ENCODE measurements at regions not wholly inside any gene's neighbourhood (a gene's known extent, or its start where the extent isn't known, plus 50 kb on each side); places are given as distances from the start of the nearest gene placed in this dataset.
"Not testable (repeated sequence)": the region's sequence is repeated elsewhere in the genome, so short reads cannot be mapped to it uniquely, and the experiment has no call there.

DNA sequence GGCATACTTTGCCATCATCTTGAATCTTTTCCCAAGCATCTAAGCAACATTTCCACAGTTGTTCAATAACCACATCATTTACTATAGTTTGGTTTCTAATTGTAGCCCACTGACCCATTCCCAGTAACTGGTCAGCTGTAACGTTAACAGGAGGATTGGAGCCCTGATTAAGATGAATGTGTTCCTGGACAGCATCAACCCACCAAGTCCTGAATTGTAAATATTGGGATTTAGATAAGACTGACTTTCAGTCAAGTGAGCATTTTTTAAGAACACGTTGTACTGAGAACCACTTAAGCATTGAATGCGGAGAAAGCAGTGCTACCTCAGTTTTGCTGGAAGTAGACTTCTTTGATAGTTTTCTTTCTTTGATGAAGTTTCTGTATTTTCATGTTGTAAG, 53.3 kb upstream of the ARL4D start:
- H3K4me3 Mint-ChIP-seq, H3K27ac Mint-ChIP-seq, H3K27me3 Mint-ChIP-seq, DNase-seq: not testable (repeated sequence)
- Mint-ChIP-seq H3K4me1 (peaks cover 20% of the 10 kb centered on the region), H3K9me3 (peaks cover 24% of the 10 kb centered on the region), H3K36me3 (peaks cover 33% of the 10 kb centered on the region)

DNA sequence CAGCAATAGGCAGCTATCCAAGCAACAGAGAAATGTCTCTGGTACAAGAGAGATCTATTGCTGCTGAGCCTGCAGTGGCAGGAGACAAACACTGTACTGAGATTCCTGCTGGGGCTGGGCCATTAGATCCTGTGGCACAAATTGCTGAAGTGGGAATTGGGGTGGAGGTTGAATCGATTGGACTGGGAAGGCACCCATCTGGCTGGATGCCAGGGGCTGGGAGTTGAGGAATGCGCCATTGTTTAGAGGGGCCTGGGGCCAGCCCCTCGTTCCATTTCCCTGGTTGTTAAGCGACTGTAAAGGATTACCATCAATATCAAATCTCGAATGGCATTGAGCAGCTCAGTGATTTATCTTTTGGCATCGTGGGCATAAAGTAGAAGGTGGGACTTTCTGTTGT, 54.1 kb upstream of the ARL4D start:
- Mint-ChIP-seq H3K9me3 (peaks cover 20% of the 10 kb centered on the region), H3K36me3 (peaks cover 27% of the 10 kb centered on the region), H3K27ac (no peak overlapping the region), H3K4me1 (peaks cover 20% of the 10 kb centered on the region), H3K4me3 (no peak overlapping the region), H3K27me3 (no peaks in the 10 kb centered on the region)
- no peak for DNase-seq

DNA sequence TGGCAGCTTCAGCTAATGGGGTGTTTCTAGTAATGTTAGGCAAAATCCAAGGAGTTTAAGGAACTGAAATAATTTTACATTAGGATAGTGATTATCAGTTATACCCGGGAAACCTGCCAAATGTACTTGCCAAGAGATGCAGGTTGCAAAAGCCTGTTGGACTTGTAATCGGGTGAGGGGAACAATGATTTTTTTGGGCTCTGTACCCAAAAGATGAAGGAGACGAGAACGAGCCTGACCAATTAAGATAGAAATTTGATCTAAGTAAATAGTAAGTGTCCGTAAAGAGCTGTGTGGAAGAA, 56.3 kb upstream of the ARL4D start:
- no peaks in the 10 kb centered on the region for H3K27me3 Mint-ChIP-seq
- H3K4me3 Mint-ChIP-seq: peak overlapping the region; percentile 22
- peaks cover 11% of the 10 kb centered on the region for H3K36me3 Mint-ChIP-seq
- peak overlapping the region; percentile 87 for H3K27ac Mint-ChIP-seq
- no peak for DNase-seq
- peaks cover 24% of the 10 kb centered on the region for H3K4me1 Mint-ChIP-seq
- peaks cover 3% of the 10 kb centered on the region for H3K9me3 Mint-ChIP-seq

DNA sequence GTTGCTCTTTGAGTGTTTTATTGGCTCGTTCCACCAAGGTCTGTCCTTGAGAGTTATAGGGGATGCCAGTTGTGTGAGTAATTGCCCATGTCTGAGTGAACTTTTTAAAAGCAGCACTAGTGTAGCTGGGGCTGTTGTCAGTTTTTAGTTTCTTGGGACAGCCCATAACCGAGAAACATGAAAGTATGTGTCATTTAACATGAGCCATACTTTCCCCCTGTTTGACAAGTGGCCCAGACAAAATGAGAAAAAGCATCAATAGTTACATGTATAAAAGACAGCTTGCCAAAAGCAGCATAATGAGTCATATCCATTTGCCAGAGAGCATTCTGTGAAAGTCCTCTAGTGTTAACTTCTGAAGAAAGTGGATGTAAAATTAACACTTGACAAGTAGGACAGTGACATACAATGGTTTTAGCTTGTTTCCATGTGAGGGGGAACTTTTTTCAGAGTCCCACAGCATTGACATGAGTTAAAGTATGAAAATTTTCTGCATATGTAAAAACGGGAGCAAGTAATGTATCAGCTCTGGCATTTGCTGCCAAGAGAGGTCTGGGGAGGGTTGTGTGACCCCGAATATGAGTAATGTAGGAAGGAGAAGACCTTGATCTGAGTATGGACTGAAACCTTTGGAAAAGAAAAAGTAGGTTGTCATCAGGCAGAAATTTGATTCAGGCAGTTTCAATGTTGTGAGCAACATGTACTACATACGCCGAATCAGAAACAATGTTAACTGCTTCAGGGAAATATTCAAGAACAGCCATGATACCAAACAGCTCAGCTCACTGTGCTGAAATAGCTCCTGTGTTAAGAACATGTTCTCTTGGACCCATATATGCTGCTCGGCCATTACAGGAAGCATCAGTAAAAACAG, 56.8 kb upstream of the ARL4D start:
- Mint-ChIP-seq H3K4me3 (peak overlapping the region; percentile 29), H3K4me1 (peaks cover 24% of the 10 kb centered on the region)

DNA sequence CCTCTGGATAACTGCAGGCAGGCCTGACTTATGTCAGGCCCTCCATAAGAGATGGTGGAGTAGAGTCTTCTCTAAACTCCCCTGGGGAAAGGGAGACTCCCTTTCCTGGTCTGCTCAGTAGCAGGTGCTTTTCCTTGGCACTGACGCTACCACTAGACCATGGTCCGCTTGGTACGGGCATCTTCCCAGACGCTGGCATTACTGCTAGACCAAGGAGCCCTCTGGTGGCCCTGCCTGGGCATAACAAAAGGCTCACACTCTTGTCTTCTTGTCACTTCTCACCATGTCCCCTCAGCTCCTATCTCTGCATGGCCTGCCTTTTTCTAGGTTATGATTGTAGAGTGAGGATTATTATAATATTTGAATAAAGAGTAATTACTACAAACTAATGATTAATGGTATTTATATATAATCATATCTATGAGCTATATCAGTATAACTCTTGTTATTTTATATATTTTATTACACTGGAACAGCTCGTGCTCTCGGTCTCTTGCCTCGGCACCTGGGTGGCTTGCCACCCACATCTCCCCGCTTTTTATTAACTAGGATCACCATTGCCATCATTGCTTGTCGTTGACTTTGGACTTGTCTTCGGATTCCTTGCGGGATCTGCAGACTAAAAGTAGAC, 59.8 kb upstream of the ARL4D start:
- peak; percentile 49 for DNase-seq
- peaks cover 2% of the 10 kb centered on the region for H3K36me3 Mint-ChIP-seq
- H3K4me3 Mint-ChIP-seq: no peak overlapping the region
- H3K4me1 Mint-ChIP-seq: peaks cover 26% of the 10 kb centered on the region
- no peaks in the 10 kb centered on the region for H3K9me3 Mint-ChIP-seq
- H3K27me3 Mint-ChIP-seq: no peaks in the 10 kb centered on the region
- no peak overlapping the region for H3K27ac Mint-ChIP-seq

More for the DNA sequence above, 56.8 kb upstream of the ARL4D start:
- Mint-ChIP-seq H3K27ac (peak overlapping the region; percentile 87), H3K9me3 (no peaks in the 10 kb centered on the region), H3K36me3 (peaks cover 6% of the 10 kb centered on the region), H3K27me3 (no peaks in the 10 kb centered on the region)
- peak; percentile 18 for DNase-seq

DNA sequence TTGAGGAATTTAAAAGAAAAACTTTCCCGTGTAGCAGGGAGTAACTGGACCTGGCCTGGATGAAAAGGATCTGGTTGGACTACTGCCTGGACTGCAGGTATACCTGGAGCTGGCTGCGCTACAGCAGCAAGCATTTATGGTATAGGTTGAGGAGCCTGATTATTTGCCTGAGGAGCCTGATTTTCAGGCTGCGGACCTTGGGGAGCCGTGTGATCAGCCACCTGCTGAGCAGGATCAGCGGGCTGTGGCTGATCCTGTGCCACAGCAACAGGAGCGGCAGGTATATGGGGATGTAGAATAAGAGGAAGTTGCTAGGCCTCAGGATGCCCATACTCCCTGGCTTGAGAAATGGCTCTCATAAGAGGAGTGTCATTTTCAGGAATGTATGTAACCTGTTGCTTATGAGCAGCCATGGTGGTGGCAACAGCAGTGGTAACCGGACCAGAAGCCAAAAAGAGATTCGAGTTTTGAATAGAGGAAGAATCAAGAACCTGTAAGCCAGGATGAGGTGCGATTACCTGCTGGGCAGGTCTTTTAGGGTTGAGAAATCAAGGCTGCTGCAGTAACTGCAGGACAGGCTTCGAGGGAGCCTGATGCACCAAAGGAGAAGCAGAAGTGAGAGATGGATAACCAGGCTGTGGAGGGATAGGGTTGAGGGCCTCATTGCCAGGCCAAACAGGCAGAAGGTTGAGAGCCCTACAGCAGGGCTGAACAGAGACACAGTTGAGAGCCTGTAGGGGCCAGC, 60.9 kb upstream of the ARL4D start:
- no peak overlapping the region for H3K27ac Mint-ChIP-seq
- peaks cover 31% of the 10 kb centered on the region for H3K4me1 Mint-ChIP-seq
- H3K27me3 Mint-ChIP-seq: no peaks in the 10 kb centered on the region
- H3K9me3 Mint-ChIP-seq: no peaks in the 10 kb centered on the region
- H3K4me3 Mint-ChIP-seq: no peak overlapping the region
- DNase-seq: no peak
- peaks cover 2% of the 10 kb centered on the region for H3K36me3 Mint-ChIP-seq

DNA sequence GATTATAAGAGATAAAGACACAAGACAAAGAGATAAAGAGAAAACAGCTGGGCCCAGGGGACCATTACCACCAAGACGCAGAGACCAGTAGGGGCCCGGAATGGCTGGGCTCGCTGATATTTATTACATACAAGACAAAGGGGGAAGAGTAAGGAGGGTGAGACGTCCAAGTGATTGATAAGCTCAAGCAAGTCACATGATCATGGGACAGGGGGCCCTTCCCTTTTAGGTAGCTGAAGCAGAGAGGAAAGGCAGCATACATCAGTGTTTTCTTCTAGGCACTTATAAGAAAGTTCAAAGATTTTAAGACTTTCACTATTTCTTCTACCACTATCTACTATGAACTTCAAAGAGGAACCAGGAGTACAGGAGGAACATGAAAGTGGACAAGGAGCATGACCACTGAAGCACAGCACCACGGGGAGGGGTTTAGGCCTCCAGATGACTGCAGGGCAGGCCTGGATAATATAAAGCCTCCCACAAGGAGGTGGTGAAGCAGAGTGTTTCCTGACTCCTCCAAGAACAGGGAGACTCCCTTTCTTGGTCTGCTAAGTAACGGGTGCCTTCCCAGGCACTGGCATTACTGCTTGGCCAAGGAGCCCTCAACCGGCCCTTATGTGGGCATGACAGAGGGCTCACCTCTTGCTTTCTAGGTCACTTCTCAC, 63.9 kb upstream of the ARL4D start:
- no peaks in the 10 kb centered on the region for H3K36me3 Mint-ChIP-seq
- no peak overlapping the region for H3K27ac Mint-ChIP-seq
- H3K4me3 Mint-ChIP-seq: no peak overlapping the region
- peaks cover 4% of the 10 kb centered on the region for H3K27me3 Mint-ChIP-seq
- DNase-seq: no peak
- H3K9me3 Mint-ChIP-seq: no peaks in the 10 kb centered on the region
- peaks cover 10% of the 10 kb centered on the region for H3K4me1 Mint-ChIP-seq

DNA sequence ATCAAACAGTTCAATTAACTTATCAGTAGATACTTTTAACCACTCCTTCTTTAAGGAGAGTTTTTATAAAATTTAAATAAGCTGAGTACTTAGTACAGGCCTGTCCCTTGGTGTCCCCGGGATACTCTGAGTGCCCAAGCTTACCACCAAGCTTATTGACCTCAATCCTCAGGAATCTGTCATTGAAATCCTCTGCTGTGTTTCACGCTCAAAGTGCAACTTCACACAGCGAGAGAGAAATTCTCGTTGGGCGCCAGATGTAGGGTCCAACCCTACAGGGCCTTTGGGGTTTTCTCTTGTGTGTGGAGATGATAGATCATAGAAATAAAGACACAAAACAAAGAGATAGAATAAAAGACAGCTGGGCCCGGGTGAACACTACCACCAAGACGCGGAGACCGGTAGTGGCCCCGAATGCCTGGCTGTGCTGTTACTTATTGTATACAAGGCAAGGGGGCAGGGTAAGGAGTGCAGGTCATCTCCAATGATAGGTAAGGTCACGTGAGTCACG, 65.3 kb upstream of the ARL4D start:
- peaks cover 7% of the 10 kb centered on the region for H3K27me3 Mint-ChIP-seq
- H3K4me1 Mint-ChIP-seq: peaks cover 8% of the 10 kb centered on the region
- no peaks in the 10 kb centered on the region for H3K36me3 Mint-ChIP-seq
- no peak overlapping the region for H3K27ac Mint-ChIP-seq
- H3K4me3 Mint-ChIP-seq: peak overlapping the region; percentile 30
- H3K9me3 Mint-ChIP-seq: no peaks in the 10 kb centered on the region
- DNase-seq: no peak

DNA sequence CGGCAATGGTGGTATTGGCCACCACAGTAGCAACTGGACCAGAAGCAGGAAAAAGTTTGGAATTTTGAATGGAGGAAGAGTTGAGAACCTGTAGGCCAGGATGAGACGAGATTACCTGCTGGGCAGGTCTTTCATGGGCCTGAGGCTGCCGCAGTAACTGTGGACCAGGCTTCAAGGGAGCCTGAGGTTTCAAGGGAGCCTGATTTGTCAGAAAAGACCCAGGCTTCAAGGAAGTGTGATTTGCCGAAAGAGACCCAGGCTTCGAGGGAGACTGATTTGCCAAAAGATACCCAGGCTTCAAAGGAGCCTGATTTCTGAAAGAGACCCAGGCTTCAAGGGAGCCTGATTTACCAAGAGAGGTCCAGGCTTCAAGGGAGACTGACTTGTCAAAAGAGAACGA, 66.6 kb upstream of the ARL4D start:
- no peak for DNase-seq
- Mint-ChIP-seq H3K4me3 (no peak overlapping the region), H3K27me3 (peaks cover 11% of the 10 kb centered on the region), H3K9me3 (no peaks in the 10 kb centered on the region), H3K36me3 (no peaks in the 10 kb centered on the region), H3K4me1 (peaks cover 11% of the 10 kb centered on the region), H3K27ac (no peak overlapping the region)

DNA sequence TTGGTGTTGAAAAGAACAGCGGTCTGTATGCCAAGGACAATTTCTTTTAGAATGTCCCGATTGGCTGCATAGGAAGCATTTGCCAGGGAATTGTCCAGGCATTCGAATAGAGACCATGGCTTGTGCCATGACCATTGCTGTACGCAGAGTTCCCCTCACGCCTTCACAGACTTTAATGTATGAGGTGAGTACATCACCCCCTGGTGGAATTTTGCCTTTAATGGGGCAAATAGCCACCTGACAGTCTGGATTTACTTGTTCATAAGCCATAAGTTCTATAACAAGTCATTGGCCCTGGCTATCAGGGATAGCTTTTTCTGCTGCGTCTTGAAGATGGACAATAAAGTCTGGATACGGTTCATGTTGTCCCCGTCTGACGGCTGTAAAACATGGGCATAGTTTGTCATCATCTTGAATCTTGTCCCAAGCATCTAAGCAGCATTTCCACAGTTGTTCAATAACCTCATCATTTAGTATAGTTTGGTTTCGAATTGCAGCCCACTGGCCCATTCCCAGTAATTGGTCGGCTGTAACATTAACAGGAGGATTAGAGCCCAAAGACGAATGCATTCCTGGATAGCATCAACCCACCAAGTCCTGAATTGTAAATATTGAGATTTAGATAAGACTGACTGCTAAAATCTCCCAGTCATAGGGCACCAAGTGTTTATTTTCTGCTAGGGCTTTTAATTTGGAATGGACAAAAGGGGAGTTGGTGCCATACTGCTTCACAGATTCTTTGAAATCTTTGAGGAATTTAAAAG, 67.7 kb upstream of the ARL4D start:
- no peaks in the 10 kb centered on the region for H3K36me3 Mint-ChIP-seq
- peaks cover 16% of the 10 kb centered on the region for H3K4me1 Mint-ChIP-seq
- no peak for DNase-seq
- no peak overlapping the region for H3K27ac Mint-ChIP-seq
- H3K9me3 Mint-ChIP-seq: no peaks in the 10 kb centered on the region
- H3K27me3 Mint-ChIP-seq: peaks cover 15% of the 10 kb centered on the region
- H3K4me3 Mint-ChIP-seq: no peak overlapping the region

DNA sequence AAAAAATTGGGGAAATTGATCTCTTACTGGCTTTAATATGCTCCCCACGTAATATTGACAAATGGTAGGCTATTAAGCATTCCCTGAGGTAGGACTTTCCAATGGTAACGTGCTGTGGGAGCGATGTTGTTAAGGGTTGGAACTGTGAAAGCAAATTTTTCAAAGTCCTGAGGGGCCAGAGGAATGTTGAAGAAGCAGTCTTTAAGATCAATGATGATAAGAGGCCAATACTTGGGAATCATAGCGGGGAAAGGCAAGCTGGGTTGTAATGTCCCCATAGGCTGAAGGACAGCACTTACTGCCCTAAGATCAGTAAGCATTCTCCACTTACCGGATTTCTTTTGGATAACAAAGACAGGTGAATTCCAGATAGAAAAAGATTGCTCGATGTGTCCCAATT, 69.6 kb upstream of the ARL4D start:
- no peak overlapping the region for H3K27ac Mint-ChIP-seq
- peaks cover 19% of the 10 kb centered on the region for H3K4me1 Mint-ChIP-seq
- H3K27me3 Mint-ChIP-seq: peaks cover 15% of the 10 kb centered on the region
- no peak overlapping the region for H3K4me3 Mint-ChIP-seq
- no peak for DNase-seq
- H3K9me3 Mint-ChIP-seq: no peaks in the 10 kb centered on the region
- H3K36me3 Mint-ChIP-seq: no peaks in the 10 kb centered on the region

DNA sequence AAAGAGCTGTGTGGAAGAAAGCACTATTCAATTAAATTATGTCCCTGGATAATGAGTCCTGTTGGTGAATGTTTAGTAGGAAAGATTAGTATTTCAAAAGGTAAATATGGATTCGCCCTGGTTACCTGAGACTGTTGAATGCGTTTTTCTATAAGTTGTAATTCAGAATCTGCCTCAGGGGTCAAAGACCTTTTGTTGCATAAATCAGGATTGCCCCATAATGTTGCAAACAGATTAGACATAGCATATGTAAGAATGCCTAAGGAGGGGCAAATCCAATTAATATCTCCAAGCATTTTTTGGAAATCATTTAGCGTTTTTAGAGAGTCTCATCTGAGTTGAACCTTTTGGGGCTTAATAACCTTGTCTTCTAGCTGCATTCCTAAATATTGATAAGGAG, 70.1 kb upstream of the ARL4D start:
- no peak overlapping the region for H3K4me3 Mint-ChIP-seq
- H3K27me3 Mint-ChIP-seq: peaks cover 15% of the 10 kb centered on the region
- peaks cover 16% of the 10 kb centered on the region for H3K4me1 Mint-ChIP-seq
- no peak overlapping the region for H3K27ac Mint-ChIP-seq
- H3K36me3 Mint-ChIP-seq: no peaks in the 10 kb centered on the region
- DNase-seq: no peak
- no peaks in the 10 kb centered on the region for H3K9me3 Mint-ChIP-seq

DNA sequence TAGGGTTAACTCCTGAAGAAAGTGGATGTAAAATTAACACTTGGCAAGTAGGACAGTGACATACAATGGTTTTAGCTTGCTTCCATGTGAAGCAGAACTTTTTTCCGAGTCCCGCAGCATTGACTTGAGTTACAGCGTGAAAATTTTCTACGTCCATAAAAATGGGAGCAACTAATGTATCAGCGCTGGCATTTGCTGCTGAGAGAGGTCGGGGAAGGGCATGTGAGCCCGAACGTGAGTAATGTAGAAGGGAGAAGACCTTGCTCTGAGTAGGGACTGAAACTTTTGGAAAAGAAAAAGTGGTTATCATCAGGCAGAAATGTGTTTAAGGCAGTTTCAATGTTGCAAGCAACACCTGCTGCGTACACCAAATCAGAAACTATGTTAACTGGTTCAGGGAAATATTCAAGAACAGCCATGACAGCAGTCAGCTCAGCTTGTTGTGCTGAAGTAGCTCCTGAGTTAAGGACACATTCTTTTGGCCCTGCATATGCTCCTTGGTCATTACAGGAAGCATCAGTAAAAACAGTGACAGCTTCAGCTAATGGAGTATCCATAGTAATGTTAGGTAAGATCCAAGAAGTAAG, 70.9 kb upstream of the ARL4D start:
- Mint-ChIP-seq H3K4me3 (no peak overlapping the region), H3K27me3 (peaks cover 15% of the 10 kb centered on the region), H3K9me3 (no peaks in the 10 kb centered on the region), H3K4me1 (peaks cover 15% of the 10 kb centered on the region), H3K27ac (no peak overlapping the region), H3K36me3 (no peaks in the 10 kb centered on the region)
- DNase-seq: no peak

DNA sequence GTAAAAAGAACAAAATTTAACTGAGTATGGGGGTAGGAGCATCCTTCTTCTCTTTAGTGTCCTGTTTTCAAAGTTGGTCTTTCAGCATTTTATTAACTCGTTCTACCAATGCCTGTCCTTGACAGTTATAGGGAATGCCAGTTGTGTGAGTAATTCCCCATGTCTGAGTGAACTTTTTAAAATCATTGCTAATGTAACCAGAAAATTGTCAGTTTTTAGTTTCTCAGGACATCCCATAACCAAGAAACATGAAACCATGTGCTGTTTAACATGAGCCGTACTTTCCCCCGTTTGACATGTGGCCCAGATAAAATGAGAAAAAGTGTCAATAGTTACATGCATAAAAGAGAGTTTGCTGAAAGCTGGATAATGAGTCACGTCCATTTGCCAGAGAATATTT, 71.4 kb upstream of the ARL4D start:
- Mint-ChIP-seq H3K27me3 (peaks cover 15% of the 10 kb centered on the region), H3K4me1 (peaks cover 15% of the 10 kb centered on the region), H3K27ac (no peak overlapping the region), H3K9me3 (no peaks in the 10 kb centered on the region), H3K36me3 (no peaks in the 10 kb centered on the region), H3K4me3 (no peak overlapping the region)
- no peak for DNase-seq
